ENCODE measurements at regions not wholly inside any gene's neighbourhood (a gene's known extent, or its start where the extent isn't known, plus 50 kb on each side); places are given as distances from the start of the nearest gene placed in this dataset.

DNA sequence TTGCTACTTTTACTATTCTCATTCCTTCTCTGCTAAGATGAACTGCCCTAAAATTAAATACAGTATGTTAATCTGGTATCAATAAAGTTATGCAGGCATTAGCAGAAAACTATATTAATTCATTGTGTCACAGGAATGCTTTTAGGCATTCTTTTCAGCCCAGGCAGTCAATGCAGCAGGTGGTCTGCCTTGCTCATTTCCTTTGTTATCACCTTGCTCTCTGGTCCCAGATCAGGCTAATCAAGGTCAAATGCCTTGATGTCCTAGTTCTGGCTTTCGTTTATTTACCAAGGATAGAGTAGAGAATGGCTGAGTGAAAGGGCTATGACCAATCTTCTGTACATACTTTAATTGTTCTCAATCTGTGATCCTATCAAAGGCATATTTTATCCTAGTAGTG, 1023.6 kb downstream of the TMEM182 start:
- Histone ChIP-seq H3K27me3 (ENCODE audit: insufficient read depth, poor library complexity, severe bottlenecking) (no peaks in the 10 kb centered on the region), H3K27ac (replicated peaks) (no peak overlapping the region), H3K4me3 (replicated peaks; ENCODE audit: insufficient read depth, low read length) (no peak overlapping the region)
- TF ChIP-seq POLR2AphosphoS5 (IDR thresholded peaks at IDR 0.05; ENCODE audit: low read depth), result no peak
- TF ChIP-seq SPI1 (IDR thresholded peaks at IDR 0.05; ENCODE audit: borderline replicate concordance, low read depth), result no peak
- TF ChIP-seq, protein P1, sequence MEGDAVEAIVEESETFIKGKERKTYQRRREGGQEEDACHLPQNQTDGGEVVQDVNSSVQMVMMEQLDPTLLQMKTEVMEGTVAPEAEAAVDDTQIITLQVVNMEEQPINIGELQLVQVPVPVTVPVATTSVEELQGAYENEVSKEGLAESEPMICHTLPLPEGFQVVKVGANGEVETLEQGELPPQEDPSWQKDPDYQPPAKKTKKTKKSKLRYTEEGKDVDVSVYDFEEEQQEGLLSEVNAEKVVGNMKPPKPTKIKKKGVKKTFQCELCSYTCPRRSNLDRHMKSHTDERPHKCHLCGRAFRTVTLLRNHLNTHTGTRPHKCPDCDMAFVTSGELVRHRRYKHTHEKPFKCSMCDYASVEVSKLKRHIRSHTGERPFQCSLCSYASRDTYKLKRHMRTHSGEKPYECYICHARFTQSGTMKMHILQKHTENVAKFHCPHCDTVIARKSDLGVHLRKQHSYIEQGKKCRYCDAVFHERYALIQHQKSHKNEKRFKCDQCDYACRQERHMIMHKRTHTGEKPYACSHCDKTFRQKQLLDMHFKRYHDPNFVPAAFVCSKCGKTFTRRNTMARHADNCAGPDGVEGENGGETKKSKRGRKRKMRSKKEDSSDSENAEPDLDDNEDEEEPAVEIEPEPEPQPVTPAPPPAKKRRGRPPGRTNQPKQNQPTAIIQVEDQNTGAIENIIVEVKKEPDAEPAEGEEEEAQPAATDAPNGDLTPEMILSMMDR (IDR thresholded peaks at IDR 0.05; ENCODE audit: insufficient read depth, low read length), result no peak
- TF ChIP-seq, protein P2, sequence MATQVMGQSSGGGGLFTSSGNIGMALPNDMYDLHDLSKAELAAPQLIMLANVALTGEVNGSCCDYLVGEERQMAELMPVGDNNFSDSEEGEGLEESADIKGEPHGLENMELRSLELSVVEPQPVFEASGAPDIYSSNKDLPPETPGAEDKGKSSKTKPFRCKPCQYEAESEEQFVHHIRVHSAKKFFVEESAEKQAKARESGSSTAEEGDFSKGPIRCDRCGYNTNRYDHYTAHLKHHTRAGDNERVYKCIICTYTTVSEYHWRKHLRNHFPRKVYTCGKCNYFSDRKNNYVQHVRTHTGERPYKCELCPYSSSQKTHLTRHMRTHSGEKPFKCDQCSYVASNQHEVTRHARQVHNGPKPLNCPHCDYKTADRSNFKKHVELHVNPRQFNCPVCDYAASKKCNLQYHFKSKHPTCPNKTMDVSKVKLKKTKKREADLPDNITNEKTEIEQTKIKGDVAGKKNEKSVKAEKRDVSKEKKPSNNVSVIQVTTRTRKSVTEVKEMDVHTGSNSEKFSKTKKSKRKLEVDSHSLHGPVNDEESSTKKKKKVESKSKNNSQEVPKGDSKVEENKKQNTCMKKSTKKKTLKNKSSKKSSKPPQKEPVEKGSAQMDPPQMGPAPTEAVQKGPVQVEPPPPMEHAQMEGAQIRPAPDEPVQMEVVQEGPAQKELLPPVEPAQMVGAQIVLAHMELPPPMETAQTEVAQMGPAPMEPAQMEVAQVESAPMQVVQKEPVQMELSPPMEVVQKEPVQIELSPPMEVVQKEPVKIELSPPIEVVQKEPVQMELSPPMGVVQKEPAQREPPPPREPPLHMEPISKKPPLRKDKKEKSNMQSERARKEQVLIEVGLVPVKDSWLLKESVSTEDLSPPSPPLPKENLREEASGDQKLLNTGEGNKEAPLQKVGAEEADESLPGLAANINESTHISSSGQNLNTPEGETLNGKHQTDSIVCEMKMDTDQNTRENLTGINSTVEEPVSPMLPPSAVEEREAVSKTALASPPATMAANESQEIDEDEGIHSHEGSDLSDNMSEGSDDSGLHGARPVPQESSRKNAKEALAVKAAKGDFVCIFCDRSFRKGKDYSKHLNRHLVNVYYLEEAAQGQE (IDR thresholded peaks at IDR 0.05; ENCODE audit: insufficient replicate concordance, low read depth), result no peak
- TF ChIP-seq GABPA (IDR thresholded peaks at IDR 0.05; ENCODE audit: low read depth), result no peak
- no peak for DNase-seq (ENCODE audit: low read depth in 1 of 2, low spot score in 1 of 2)

DNA sequence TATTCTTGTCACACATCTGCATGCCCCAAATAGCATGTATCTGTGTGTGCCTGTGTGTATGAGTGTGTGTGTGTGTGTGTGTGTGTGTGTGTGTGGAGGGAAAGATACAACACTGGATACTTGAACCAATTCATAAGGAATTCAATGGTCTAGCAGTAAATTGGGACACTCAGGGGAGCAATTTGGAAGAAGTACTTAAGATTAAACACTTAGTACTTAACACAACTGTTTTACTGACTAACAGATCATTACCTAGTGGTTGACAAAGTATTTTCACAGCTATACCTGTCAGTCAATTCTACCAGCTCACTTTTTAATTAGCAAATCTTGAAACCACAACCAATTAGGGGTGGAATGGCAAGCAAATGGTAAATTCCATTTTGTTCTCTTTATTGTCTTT, 1024.1 kb downstream of the TMEM182 start:
- no peak for DNase-seq (ENCODE audit: low read depth in 1 of 2, low spot score in 1 of 2)
- H3K27ac ChIP-seq (replicated peaks), result no peak overlapping the region
- no peak overlapping the region for H3K4me3 ChIP-seq (replicated peaks; ENCODE audit: insufficient read depth, low read length)
- TF ChIP-seq SPI1 (IDR thresholded peaks at IDR 0.05; ENCODE audit: borderline replicate concordance, low read depth) (no peak), POLR2AphosphoS5 (IDR thresholded peaks at IDR 0.05; ENCODE audit: low read depth) (no peak), GABPA (IDR thresholded peaks at IDR 0.05; ENCODE audit: low read depth) (no peak)
- TF ChIP-seq, protein P2 (IDR thresholded peaks at IDR 0.05; ENCODE audit: insufficient replicate concordance, low read depth), result no peak
- TF ChIP-seq, protein P1 (IDR thresholded peaks at IDR 0.05; ENCODE audit: insufficient read depth, low read length), result no peak
- H3K27me3 ChIP-seq (ENCODE audit: insufficient read depth, poor library complexity, severe bottlenecking), result no peaks in the 10 kb centered on the region

DNA sequence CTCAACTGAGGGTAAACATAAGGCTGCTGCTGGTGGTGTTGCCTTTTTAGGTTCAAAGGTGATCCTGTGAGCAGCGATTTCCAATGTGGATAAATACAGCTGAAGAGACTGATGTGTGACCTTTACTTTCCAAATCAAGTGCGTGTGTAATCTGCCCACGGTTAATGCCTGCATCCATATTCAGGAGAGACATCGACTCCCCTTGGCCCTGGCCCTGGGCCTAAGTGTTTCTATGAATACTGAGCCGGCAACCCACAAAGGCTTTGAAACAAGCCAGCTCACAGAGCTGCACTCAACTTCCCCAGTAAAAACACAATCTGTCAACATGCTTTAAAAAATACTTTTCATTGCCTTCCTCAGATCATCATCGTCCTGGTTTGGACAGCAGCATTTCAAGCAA, 1026.6 kb downstream of the TMEM182 start:
- DNase-seq (ENCODE audit: low read depth in 1 of 2, low spot score in 1 of 2), result no peak
- TF ChIP-seq, protein P2 (IDR thresholded peaks at IDR 0.05; ENCODE audit: insufficient replicate concordance, low read depth), result no peak
- TF ChIP-seq, protein P1 (IDR thresholded peaks at IDR 0.05; ENCODE audit: insufficient read depth, low read length), result no peak
- TF ChIP-seq SPI1 (IDR thresholded peaks at IDR 0.05; ENCODE audit: borderline replicate concordance, low read depth) (no peak), GABPA (IDR thresholded peaks at IDR 0.05; ENCODE audit: low read depth) (no peak), POLR2AphosphoS5 (IDR thresholded peaks at IDR 0.05; ENCODE audit: low read depth) (no peak)

More for the DNA sequence above, 1026.6 kb downstream of the TMEM182 start:
- Histone ChIP-seq H3K27ac (replicated peaks) (no peak overlapping the region), H3K27me3 (ENCODE audit: insufficient read depth, poor library complexity, severe bottlenecking) (no peaks in the 10 kb centered on the region), H3K4me3 (replicated peaks; ENCODE audit: insufficient read depth, low read length) (no peak overlapping the region)

Data from HL-60 (cell line).